ENCODE measurements at regions not wholly inside any gene's neighbourhood (a gene's known extent, or its start where the extent isn't known, plus 50 kb on each side); places are given as distances from the start of the nearest gene placed in this dataset.
"Not testable (repeated sequence)": the region's sequence is repeated elsewhere in the genome, so short reads cannot be mapped to it uniquely, and the experiment has no call there.

DNA sequence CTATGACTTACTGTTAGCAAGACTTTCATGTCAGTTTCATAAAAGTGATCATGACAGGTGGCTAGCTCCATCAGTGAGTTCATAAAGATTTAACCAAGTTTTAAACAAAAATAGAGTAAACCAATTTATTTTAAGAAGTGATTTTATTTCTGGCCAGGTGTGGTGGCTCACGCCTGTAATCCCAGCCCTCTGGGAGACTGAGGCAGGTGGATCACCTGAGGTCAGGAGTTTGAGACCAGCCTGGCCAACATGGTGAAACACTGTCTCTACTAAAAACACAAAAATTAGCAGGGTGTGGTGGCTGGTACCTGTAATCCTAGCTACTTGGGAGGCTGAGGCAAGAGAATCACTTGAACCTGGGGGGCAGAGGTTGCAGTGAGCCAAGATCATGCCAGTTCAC lies 111.4 kb upstream of the MAP2 start:
- not testable (repeated sequence) for TF ChIP-seq CTCF (optimal IDR thresholded peaks at IDR 0.05 in 1 of 3, IDR thresholded peaks at IDR 0.05 in 1 of 3, conservative IDR thresholded peaks at IDR 0.05 in 1 of 3; ENCODE audit: extremely low read depth in 1 of 3, insufficient read depth in 2 of 3, low read length in 3 of 3); EZH2 (IDR thresholded peaks at IDR 0.05; ENCODE audit: low read length)

All from keratinocyte (primary cell).